GM23248 (cell line): ENCODE measurements at regions not wholly inside any gene's neighbourhood (a gene's known extent, or its start where the extent isn't known, plus 50 kb on each side); places are given as distances from the start of the nearest gene placed in this dataset.

ENCODE experiments used
- DNase-seq: peaks from one replicate; pipeline ENCODE4 v3.0.0-alpha.2; 2015
- H2AFZ ChIP-seq: fragments of 200-600 bp; sonication (generic); 2 replicates; pipeline ENCODE4 v1.6.1; 2016; ENCODE audit warnings: antibody characterized with exemption
- H3F3A ChIP-seq: fragments of 200-600 bp; sonication (generic); 2 replicates; pipeline ENCODE4 v1.6.1; 2016; ENCODE audit warnings: mild to moderate bottlenecking, antibody characterized with exemption, mixed run types; ENCODE audit not compliant: insufficient read depth
- H3K27ac ChIP-seq: fragments of 200-600 bp; sonication (generic); 2 replicates; pipeline ENCODE4 v1.5.1; 2016; ENCODE audit warnings: mild to moderate bottlenecking
- H3K27me3 ChIP-seq: fragments of 200-600 bp; sonication (generic); replicated peaks from 2 replicates; pipeline ENCODE4 v1.6.1; 2016; ENCODE audit warnings: mild to moderate bottlenecking; ENCODE audit not compliant: insufficient read depth
- H3K36me3 ChIP-seq: fragments of 200-600 bp; sonication (generic); 2 replicates; pipeline ENCODE4 v1.6.1; 2016; ENCODE audit warnings: low read depth, mild to moderate bottlenecking
- H3K4me1 ChIP-seq: fragments of 200-600 bp; sonication (generic); 2 replicates; pipeline ENCODE4 v1.6.1; 2016; ENCODE audit warnings: mild to moderate bottlenecking; ENCODE audit not compliant: insufficient read depth
- H3K4me2 ChIP-seq: fragments of 200-600 bp; sonication (generic); one replicate; pipeline ENCODE4 v1.6.1; 2016; ENCODE audit warnings: mild to moderate bottlenecking; ENCODE audit not compliant: unreplicated experiment
- H3K4me3 ChIP-seq: fragments of 200-600 bp; sonication (generic); 2 replicates; pipeline ENCODE4 v1.5.1; 2016; ENCODE audit warnings: mild to moderate bottlenecking
- H3K79me2 ChIP-seq: fragments of 200-600 bp; sonication (generic); 2 replicates; pipeline ENCODE4 v1.6.1; 2016; ENCODE audit warnings: mild to moderate bottlenecking; ENCODE audit not compliant: insufficient read depth
- H3K9ac ChIP-seq: fragments of 200-600 bp; sonication (generic); 2 replicates; pipeline ENCODE4 v1.6.1; 2016; ENCODE audit warnings: mild to moderate bottlenecking
- H3K9me2 ChIP-seq: fragments of 200-600 bp; sonication (generic); 2 replicates; pipeline ENCODE4 v1.6.1; 2016; ENCODE audit warnings: mixed run types, mild to moderate bottlenecking, moderate library complexity; ENCODE audit not compliant: insufficient read depth
- H3K9me3 ChIP-seq: fragments of 200-600 bp; sonication (generic); one replicate; pipeline ENCODE4 v1.6.1; 2017; ENCODE audit warnings: low read depth
- H4K20me1 ChIP-seq: fragments of 200-600 bp; sonication (generic); 2 replicates; pipeline ENCODE4 v1.6.0; 2016; ENCODE audit not compliant: insufficient read depth
- EZH2 ChIP-seq: fragments of 200-600 bp; sonication (generic); IDR thresholded peaks from 2 replicates; pipeline ENCODE4 v1.6.1; 2018; ENCODE audit warnings: antibody characterized with exemption, mild to moderate bottlenecking; ENCODE audit not compliant: insufficient read depth, poor library complexity, severe bottlenecking
- EZH2phosphoT487 ChIP-seq: fragments of 200-600 bp; sonication (generic); IDR thresholded peaks from 2 replicates; pipeline ENCODE4 v1.6.1; 2018; ENCODE audit warnings: antibody characterized with exemption, moderate library complexity, mild to moderate bottlenecking, low read depth; ENCODE audit not compliant: insufficient read depth
- WGBS, 2 experiments: methylation state at CpG; one replicate each; pipeline ENCODE4 v1.1.6; 2015 to 2017; ENCODE audit warnings: low lambda C conversion rate in 2 of 2, low coverage in 1 of 2; ENCODE audit errors: missing lambda C conversion rate in 2 of 2; 5-methylcytosine and 5-hydroxymethylcytosine counted together
- in situ Hi-C: fragments of 300-500 bp; cut with MboI; formaldehyde crosslinking; loops from 2 replicates; pipeline ENCODE4 v1.15.0; 2020

GRCh38 chr18:71028285-71028762, 739.5 kb downstream of the SOCS6 start:
- Histone ChIP-seq H3F3A (no peaks in the 10 kb centered on the region), H4K20me1 (no peaks in the 10 kb centered on the region), H2AFZ (no peak overlapping the region), H3K27me3 (no peaks in the 10 kb centered on the region), H3K4me3 (no peak overlapping the region), H3K9me3 (no peaks in the 10 kb centered on the region), H3K27ac (no peak overlapping the region), H3K9me2 (no peaks in the 10 kb centered on the region), H3K9ac (no peak overlapping the region), H3K4me2 (no peak overlapping the region), H3K4me1 (no peaks in the 10 kb centered on the region), H3K79me2 (no peaks in the 10 kb centered on the region), H3K36me3 (no peaks in the 10 kb centered on the region)
- in situ Hi-C loops: no loop called here
- TF ChIP-seq EZH2 (no peak), EZH2phosphoT487 (no peak)
- WGBS, 2 experiments: 59 to 63% methylated on average over 18 to 19 of the region's 19 CpGs
- no peak for DNase-seq

GRCh38 chr18:71027531-71027930, 738.7 kb downstream of the SOCS6 start:
- Histone ChIP-seq H3K4me2 (no peak overlapping the region), H3K27ac (no peak overlapping the region), H4K20me1 (no peaks in the 10 kb centered on the region), H3K79me2 (no peaks in the 10 kb centered on the region), H3K4me1 (no peaks in the 10 kb centered on the region), H3K9me3 (no peaks in the 10 kb centered on the region), H3K36me3 (no peaks in the 10 kb centered on the region), H3F3A (no peaks in the 10 kb centered on the region), H3K9ac (no peak overlapping the region), H3K27me3 (no peaks in the 10 kb centered on the region), H3K9me2 (no peaks in the 10 kb centered on the region), H3K4me3 (no peak overlapping the region), H2AFZ (no peak overlapping the region)
- in situ Hi-C loops: no loop called here
- 49 to 51% methylated on average over 4 of the region's 4 CpGs for WGBS, 2 experiments
- TF ChIP-seq EZH2phosphoT487 (no peak), EZH2 (no peak)
- no peak for DNase-seq

- Histone ChIP-seq H3K9me3 (no peaks in the 10 kb centered on the region), H3K79me2 (no peaks in the 10 kb centered on the region), H3K4me1 (no peaks in the 10 kb centered on the region), H3K9me2 (no peaks in the 10 kb centered on the region), H3K4me2 (no peak overlapping the region), H3K27me3 (no peaks in the 10 kb centered on the region), H3K4me3 (no peak overlapping the region), H3K9ac (no peak overlapping the region), H4K20me1 (no peaks in the 10 kb centered on the region), H3K36me3 (no peaks in the 10 kb centered on the region), H2AFZ (no peak overlapping the region), H3K27ac (no peak overlapping the region), H3F3A (no peaks in the 10 kb centered on the region)
- in situ Hi-C loops: no loop called here
- no peak for DNase-seq
- WGBS, 2 experiments: 43 to 44% methylated on average over 6 of the region's 6 CpGs
- TF ChIP-seq EZH2phosphoT487 (no peak), EZH2 (no peak)
These were observed 736.8 kb downstream of the SOCS6 start for GRCh38 chr18:71025505-71026225.

GRCh38 chr18:71022389-71022788, 733.5 kb downstream of the SOCS6 start:
- Histone ChIP-seq H3K9me3 (no peaks in the 10 kb centered on the region), H3K27me3 (no peaks in the 10 kb centered on the region), H2AFZ (no peak overlapping the region), H3K9ac (no peak overlapping the region), H4K20me1 (no peaks in the 10 kb centered on the region), H3K27ac (no peak overlapping the region), H3K4me2 (no peak overlapping the region), H3K36me3 (no peaks in the 10 kb centered on the region), H3K4me1 (peaks cover 5% of the 10 kb centered on the region; the same call in 1 of the 2 replicates), H3K4me3 (no peak overlapping the region), H3F3A (no peaks in the 10 kb centered on the region), H3K79me2 (no peaks in the 10 kb centered on the region), H3K9me2 (no peaks in the 10 kb centered on the region)
- in situ Hi-C loops: no loop called here
- 38 to 42% methylated on average over 1 of the region's 1 CpG for WGBS, 2 experiments
- no peak for TF ChIP-seq EZH2
- no peak for TF ChIP-seq EZH2phosphoT487
- DNase-seq: no peak

- no peak overlapping the region for H2AFZ ChIP-seq
- TF ChIP-seq EZH2 (no peak), EZH2phosphoT487 (no peak)
- H3K9me2 ChIP-seq: no peaks in the 10 kb centered on the region
- H3K79me2 ChIP-seq: no peaks in the 10 kb centered on the region
- no peak overlapping the region for H3K27ac ChIP-seq
- H3K4me1 ChIP-seq: peaks cover 5% of the 10 kb centered on the region; the same call in 1 of the 2 replicates
- DNase-seq: no peak
- 50 to 62% methylated on average over 2 of the region's 2 CpGs for WGBS, 2 experiments
- no peaks in the 10 kb centered on the region for H3F3A ChIP-seq
- no peak overlapping the region for H3K4me2 ChIP-seq
- no peaks in the 10 kb centered on the region for H4K20me1 ChIP-seq
- H3K4me3 ChIP-seq: no peak overlapping the region
- H3K27me3 ChIP-seq: no peaks in the 10 kb centered on the region
- no peak overlapping the region for H3K9ac ChIP-seq
- in situ Hi-C loops: no loop called here
- H3K9me3 ChIP-seq: no peaks in the 10 kb centered on the region
- no peaks in the 10 kb centered on the region; the same call in 1 of the 2 replicates for H3K36me3 ChIP-seq
These were observed 732.2 kb downstream of the SOCS6 start for GRCh38 chr18:71021030-71021362.
